Neural progenitor cell (in vitro differentiated cells): ENCODE measurements at regions not wholly inside any gene's neighbourhood (a gene's known extent, or its start where the extent isn't known, plus 50 kb on each side); places are given as distances from the start of the nearest gene placed in this dataset.

Source experiments
- DNase-seq: peaks from one replicate; pipeline ENCODE4 v3.0.0-alpha.2; 2016; ENCODE audit warnings: low spot score
- H2AFZ ChIP-seq: fragments of 200-600 bp; sonication (generic); replicated peaks from 2 replicates; pipeline ENCODE4 v1.6.1; 2016; ENCODE audit warnings: antibody characterized with exemption
- H3F3A ChIP-seq: fragments of 200-600 bp; sonication (generic); 2 replicates; pipeline ENCODE4 v1.6.1; 2016; ENCODE audit warnings: antibody characterized with exemption, low read depth
- H3K27ac ChIP-seq: fragments of 200-600 bp; sonication (generic); 2 replicates; pipeline ENCODE4 v1.5.1; 2016; ENCODE audit warnings: mild to moderate bottlenecking
- H3K27me3 ChIP-seq: fragments of 200-600 bp; sonication (generic); 2 replicates; pipeline ENCODE4 v1.6.1; 2016; ENCODE audit warnings: mild to moderate bottlenecking, moderate library complexity
- H3K36me3 ChIP-seq: fragments of 200-600 bp; sonication (generic); 2 replicates; pipeline ENCODE4 v1.5.1; 2016
- H3K4me1 ChIP-seq: fragments of 200-600 bp; sonication (generic); 2 replicates; pipeline ENCODE4 v1.6.1; 2016; ENCODE audit warnings: mixed run types
- H3K4me2 ChIP-seq: fragments of 200-600 bp; sonication (generic); 2 replicates; pipeline ENCODE4 v1.6.1; 2016
- H3K4me3 ChIP-seq: fragments of 200-600 bp; sonication (generic); 2 replicates; pipeline ENCODE4 v1.5.1; 2016
- H3K79me2 ChIP-seq: fragments of 200-600 bp; sonication (generic); 2 replicates; pipeline ENCODE4 v1.6.1; 2016; ENCODE audit warnings: low read depth
- H3K9ac ChIP-seq: fragments of 200-600 bp; sonication (generic); 2 replicates; pipeline ENCODE4 v1.6.1; 2016
- H3K9me3 ChIP-seq: fragments of 200-600 bp; sonication (generic); 2 replicates; pipeline ENCODE4 v1.5.1; 2016; ENCODE audit warnings: low read depth
- H4K20me1 ChIP-seq: fragments of 200-600 bp; sonication (generic); 2 replicates; pipeline ENCODE4 v1.6.1; 2016; ENCODE audit warnings: low read depth
- H3K27ac Mint-ChIP-seq: 3 replicates; pipeline ENCODE4 v1.8.0; 2021; ENCODE audit warnings: mixed read lengths
- H3K27me3 Mint-ChIP-seq: 2 replicates; pipeline ENCODE4 v1.8.0; 2022; ENCODE audit warnings: low read depth, mild to moderate bottlenecking, inconsistent platforms, moderate library complexity, mixed read lengths; ENCODE audit not compliant: insufficient read depth
- H3K36me3 Mint-ChIP-seq: 3 replicates; pipeline ENCODE4 v1.8.0; 2021; ENCODE audit warnings: mixed read lengths
- H3K4me1 Mint-ChIP-seq: 3 replicates; pipeline ENCODE4 v1.8.0; 2021; ENCODE audit warnings: mixed read lengths
- H3K4me3 Mint-ChIP-seq: 3 replicates; pipeline ENCODE4 v1.8.0; 2021; ENCODE audit warnings: mild to moderate bottlenecking, moderate library complexity, mixed read lengths
- H3K9me3 Mint-ChIP-seq: 3 replicates; pipeline ENCODE4 v1.8.0; 2020; ENCODE audit warnings: mixed read lengths
- EZH2 ChIP-seq: fragments of 200-600 bp; sonication (generic); IDR thresholded peaks from 2 replicates; pipeline ENCODE4 v1.6.1; 2017; ENCODE audit warnings: antibody characterized with exemption, mild to moderate bottlenecking, moderate library complexity
- EZH2phosphoT487 ChIP-seq: fragments of 200-600 bp; sonication (generic); IDR thresholded peaks from 2 replicates; pipeline ENCODE4 v1.6.1; 2017; ENCODE audit warnings: antibody characterized with exemption
- TF ChIP-seq, protein P1 (sequence below): fragments of 200-600 bp; sonication (generic); IDR thresholded peaks from 2 replicates; pipeline ENCODE4 v1.5.1; 2017; ENCODE audit warnings: antibody characterized with exemption, mild to moderate bottlenecking

- Mint-ChIP-seq H3K36me3 (no peaks in the 10 kb centered on the region), H3K27me3 (peaks cover 10% of the 10 kb centered on the region)
Measured at GRCh38 chr10:4329225-4329624, 496.8 kb upstream of the AKR1E2 start.

GRCh38 chr10:4326647-4327046 lies 499.4 kb upstream of the AKR1E2 start:
- no peaks in the 10 kb centered on the region for H3K79me2 ChIP-seq
- H3K4me1 Mint-ChIP-seq = no peaks in the 10 kb centered on the region
- H3K27me3 Mint-ChIP-seq = peaks cover 10% of the 10 kb centered on the region

More at GRCh38 chr10:4329225-4329624, 496.8 kb upstream of the AKR1E2 start:
- H3K9ac ChIP-seq = no peak overlapping the region
- H4K20me1 ChIP-seq = no peaks in the 10 kb centered on the region
- H3K9me3 ChIP-seq = no peaks in the 10 kb centered on the region
- no peaks in the 10 kb centered on the region for H3K79me2 ChIP-seq
- no peak overlapping the region for H3K4me2 ChIP-seq
- H3K36me3 ChIP-seq = no peaks in the 10 kb centered on the region
- H3K4me3 Mint-ChIP-seq = no peak overlapping the region
- H2AFZ ChIP-seq = no peak overlapping the region
- TF ChIP-seq EZH2phosphoT487 (no peak), EZH2 (no peak)
- TF ChIP-seq, protein P1, sequence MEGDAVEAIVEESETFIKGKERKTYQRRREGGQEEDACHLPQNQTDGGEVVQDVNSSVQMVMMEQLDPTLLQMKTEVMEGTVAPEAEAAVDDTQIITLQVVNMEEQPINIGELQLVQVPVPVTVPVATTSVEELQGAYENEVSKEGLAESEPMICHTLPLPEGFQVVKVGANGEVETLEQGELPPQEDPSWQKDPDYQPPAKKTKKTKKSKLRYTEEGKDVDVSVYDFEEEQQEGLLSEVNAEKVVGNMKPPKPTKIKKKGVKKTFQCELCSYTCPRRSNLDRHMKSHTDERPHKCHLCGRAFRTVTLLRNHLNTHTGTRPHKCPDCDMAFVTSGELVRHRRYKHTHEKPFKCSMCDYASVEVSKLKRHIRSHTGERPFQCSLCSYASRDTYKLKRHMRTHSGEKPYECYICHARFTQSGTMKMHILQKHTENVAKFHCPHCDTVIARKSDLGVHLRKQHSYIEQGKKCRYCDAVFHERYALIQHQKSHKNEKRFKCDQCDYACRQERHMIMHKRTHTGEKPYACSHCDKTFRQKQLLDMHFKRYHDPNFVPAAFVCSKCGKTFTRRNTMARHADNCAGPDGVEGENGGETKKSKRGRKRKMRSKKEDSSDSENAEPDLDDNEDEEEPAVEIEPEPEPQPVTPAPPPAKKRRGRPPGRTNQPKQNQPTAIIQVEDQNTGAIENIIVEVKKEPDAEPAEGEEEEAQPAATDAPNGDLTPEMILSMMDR = no peak
- no peak overlapping the region for H3K27ac ChIP-seq
- H3K4me3 ChIP-seq = no peak overlapping the region
- no peaks in the 10 kb centered on the region for H3K4me1 Mint-ChIP-seq
- H3K27me3 ChIP-seq = no peaks in the 10 kb centered on the region
- no peaks in the 10 kb centered on the region for H3K4me1 ChIP-seq
- no peaks in the 10 kb centered on the region for H3F3A ChIP-seq
- no peaks in the 10 kb centered on the region for H3K9me3 Mint-ChIP-seq
- H3K27ac Mint-ChIP-seq = no peak overlapping the region
- DNase-seq = no peak

DNA sequence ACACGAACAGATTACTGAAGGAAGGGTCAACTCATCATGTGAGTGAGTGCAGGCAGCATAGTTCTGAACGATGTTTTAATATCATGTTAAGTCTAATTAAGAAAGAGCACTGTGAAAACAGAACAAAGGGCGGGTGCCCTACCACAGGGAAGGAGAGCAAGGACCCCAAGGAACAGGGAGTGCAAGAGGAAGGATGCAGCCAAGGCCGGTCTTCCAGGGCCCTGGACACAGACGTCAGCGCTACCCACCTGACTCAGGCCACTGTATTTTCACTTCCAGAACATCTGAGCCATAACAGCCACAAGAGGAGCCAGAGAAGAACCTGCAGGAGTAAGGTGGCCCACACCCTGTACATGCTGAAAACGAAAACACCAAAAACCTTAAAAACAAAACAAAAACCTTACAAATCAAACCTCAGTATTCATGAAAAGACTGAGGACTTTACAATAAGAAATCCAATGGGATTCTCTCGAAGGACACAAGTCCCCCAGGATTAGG lies 506.1 kb upstream of the AKR1E2 start:
- no peaks in the 10 kb centered on the region for H3K36me3 Mint-ChIP-seq
- peaks cover 5% of the 10 kb centered on the region for H3K27me3 Mint-ChIP-seq
- Histone ChIP-seq H3K9ac (no peak overlapping the region), H3K4me3 (no peak overlapping the region), H3K79me2 (no peaks in the 10 kb centered on the region), H3K4me2 (no peak overlapping the region), H3F3A (no peaks in the 10 kb centered on the region), H2AFZ (no peak overlapping the region), H3K9me3 (no peaks in the 10 kb centered on the region), H3K27ac (no peak overlapping the region), H3K27me3 (no peaks in the 10 kb centered on the region), H3K4me1 (no peaks in the 10 kb centered on the region), H4K20me1 (no peaks in the 10 kb centered on the region), H3K36me3 (no peaks in the 10 kb centered on the region)
- no peaks in the 10 kb centered on the region for H3K9me3 Mint-ChIP-seq
- no peak for DNase-seq
- peaks cover 5% of the 10 kb centered on the region for H3K4me1 Mint-ChIP-seq
- no peak overlapping the region for H3K4me3 Mint-ChIP-seq
- TF ChIP-seq EZH2phosphoT487 = no peak
- TF ChIP-seq, protein P1 = no peak
- H3K27ac Mint-ChIP-seq = no peak overlapping the region

More at GRCh38 chr10:4326647-4327046, 499.4 kb upstream of the AKR1E2 start:
- no peak overlapping the region for H3K4me2 ChIP-seq
- Mint-ChIP-seq H3K9me3 (no peaks in the 10 kb centered on the region), H3K27ac (no peak overlapping the region), H3K36me3 (no peaks in the 10 kb centered on the region), H3K4me3 (no peak overlapping the region)
- DNase-seq = no peak
- no peaks in the 10 kb centered on the region for H4K20me1 ChIP-seq
- no peaks in the 10 kb centered on the region for H3K27me3 ChIP-seq
- no peak overlapping the region for H3K4me3 ChIP-seq
- no peak overlapping the region for H2AFZ ChIP-seq
- no peaks in the 10 kb centered on the region for H3K36me3 ChIP-seq
- no peak overlapping the region for H3K9ac ChIP-seq
- no peaks in the 10 kb centered on the region for H3F3A ChIP-seq
- TF ChIP-seq, protein P1 = no peak
- TF ChIP-seq EZH2phosphoT487 (no peak), EZH2 (no peak)
- no peaks in the 10 kb centered on the region for H3K9me3 ChIP-seq
- H3K27ac ChIP-seq = no peak overlapping the region
- H3K4me1 ChIP-seq = no peaks in the 10 kb centered on the region
